HL-60 (cell line): ENCODE measurements at regions not wholly inside any gene's neighbourhood (a gene's known extent, or its start where the extent isn't known, plus 50 kb on each side); places are given as distances from the start of the nearest gene placed in this dataset.

Source experiments
- CTCF ChIP-seq: IDR thresholded peaks from one replicate; pipeline ENCODE4 v1.5.1; 2011; ENCODE audit warnings: low read length, control low read depth, inconsistent platforms; ENCODE audit not compliant: insufficient read depth
- GABPA ChIP-seq: IDR thresholded peaks from 2 replicates; pipeline ENCODE4 v1.6.1; 2012; ENCODE audit warnings: low read depth

- no peak for TF ChIP-seq CTCF
- no peak for TF ChIP-seq GABPA
These were observed 366.0 kb downstream of the HTR1A start for GRCh38 chr5:63596254-63596653.
